ENCODE measurements at regions not wholly inside any gene's neighbourhood (a gene's known extent, or its start where the extent isn't known, plus 50 kb on each side); places are given as distances from the start of the nearest gene placed in this dataset.
A peak's percentile ranks its signal among the peaks of the same experiment; 100 is the strongest.

- Histone ChIP-seq H3K36me3 (ENCODE audit: control insufficient read depth, insufficient read depth, low read length) (no peaks in the 10 kb centered on the region), H3K27me3 (ENCODE audit: control insufficient read depth, insufficient read depth, low read length) (no peaks in the 10 kb centered on the region), H3K4me3 (ENCODE audit: low read length) (no peak overlapping the region), H3K27ac (ENCODE audit: low read length) (no peak overlapping the region), H3K9me3 (replicated peaks; ENCODE audit: control insufficient read depth, low read depth, low read length) (no peaks in the 10 kb centered on the region), H3K4me1 (ENCODE audit: control insufficient read depth, insufficient read depth, low read length) (no peaks in the 10 kb centered on the region)
- DNase-seq: no peak
- no CpG with 5 or more reads among the region's 1 CpG for WGBS (ENCODE audit: insufficient coverage)
Measured at GRCh38 chr9:84499969-84500582, 159.5 kb upstream of the SLC28A3 start.

- DNase-seq: peak; percentile 72
- 23% methylated on average over 2 of the region's 3 CpGs for WGBS (ENCODE audit: insufficient coverage)
Measured at GRCh38 chr9:84500826-84501225, 160.3 kb upstream of the SLC28A3 start.

GRCh38 chr9:84501587-84501986, 161.0 kb upstream of the SLC28A3 start:
- DNase-seq: peak; percentile 30
- H3K27ac ChIP-seq (ENCODE audit: low read length): no peak overlapping the region
- no peaks in the 10 kb centered on the region for H3K4me1 ChIP-seq (ENCODE audit: control insufficient read depth, insufficient read depth, low read length)
- H3K4me3 ChIP-seq (ENCODE audit: low read length): no peak overlapping the region
- H3K9me3 ChIP-seq (replicated peaks; ENCODE audit: control insufficient read depth, low read depth, low read length): peaks cover 5% of the 10 kb centered on the region
- H3K36me3 ChIP-seq (ENCODE audit: control insufficient read depth, insufficient read depth, low read length): no peaks in the 10 kb centered on the region
- H3K27me3 ChIP-seq (ENCODE audit: control insufficient read depth, insufficient read depth, low read length): no peaks in the 10 kb centered on the region

More at GRCh38 chr9:84500826-84501225, 160.3 kb upstream of the SLC28A3 start:
- no peak overlapping the region for H3K27ac ChIP-seq (ENCODE audit: low read length)
- H3K36me3 ChIP-seq (ENCODE audit: control insufficient read depth, insufficient read depth, low read length): no peaks in the 10 kb centered on the region
- no peaks in the 10 kb centered on the region for H3K9me3 ChIP-seq (replicated peaks; ENCODE audit: control insufficient read depth, low read depth, low read length)
- H3K4me1 ChIP-seq (ENCODE audit: control insufficient read depth, insufficient read depth, low read length): no peaks in the 10 kb centered on the region
- H3K4me3 ChIP-seq (ENCODE audit: low read length): no peak overlapping the region
- H3K27me3 ChIP-seq (ENCODE audit: control insufficient read depth, insufficient read depth, low read length): no peaks in the 10 kb centered on the region

GRCh38 chr9:84502066-84502465, 161.5 kb upstream of the SLC28A3 start:
- no peak overlapping the region for H3K4me3 ChIP-seq (ENCODE audit: low read length)
- no peaks in the 10 kb centered on the region for H3K36me3 ChIP-seq (ENCODE audit: control insufficient read depth, insufficient read depth, low read length)
- no peak overlapping the region for H3K27ac ChIP-seq (ENCODE audit: low read length)
- H3K9me3 ChIP-seq (replicated peaks; ENCODE audit: control insufficient read depth, low read depth, low read length): peaks cover 9% of the 10 kb centered on the region
- peak; percentile 65 for DNase-seq
- no peaks in the 10 kb centered on the region for H3K4me1 ChIP-seq (ENCODE audit: control insufficient read depth, insufficient read depth, low read length)
- no peaks in the 10 kb centered on the region for H3K27me3 ChIP-seq (ENCODE audit: control insufficient read depth, insufficient read depth, low read length)

GRCh38 chr9:84504360-84504759, 163.8 kb upstream of the SLC28A3 start:
- H3K36me3 ChIP-seq (ENCODE audit: control insufficient read depth, insufficient read depth, low read length): no peaks in the 10 kb centered on the region
- H3K4me3 ChIP-seq (ENCODE audit: low read length): no peak overlapping the region
- peaks cover 11% of the 10 kb centered on the region for H3K9me3 ChIP-seq (replicated peaks; ENCODE audit: control insufficient read depth, low read depth, low read length)
- DNase-seq: peak; percentile 22
- H3K27me3 ChIP-seq (ENCODE audit: control insufficient read depth, insufficient read depth, low read length): no peaks in the 10 kb centered on the region
- H3K4me1 ChIP-seq (ENCODE audit: control insufficient read depth, insufficient read depth, low read length): no peaks in the 10 kb centered on the region
- WGBS (ENCODE audit: insufficient coverage): 62% methylated on average over 2 of the region's 2 CpGs
- H3K27ac ChIP-seq (ENCODE audit: low read length): no peak overlapping the region

- no peak for DNase-seq
- H3K4me3 ChIP-seq (ENCODE audit: low read length): no peak overlapping the region
- H3K27ac ChIP-seq (ENCODE audit: low read length): no peak overlapping the region
- H3K4me1 ChIP-seq (ENCODE audit: control insufficient read depth, insufficient read depth, low read length): no peaks in the 10 kb centered on the region
- H3K36me3 ChIP-seq (ENCODE audit: control insufficient read depth, insufficient read depth, low read length): no peaks in the 10 kb centered on the region
- WGBS (ENCODE audit: insufficient coverage): no CpG with 5 or more reads among the region's 2 CpGs
- H3K27me3 ChIP-seq (ENCODE audit: control insufficient read depth, insufficient read depth, low read length): no peaks in the 10 kb centered on the region
- H3K9me3 ChIP-seq (replicated peaks; ENCODE audit: control insufficient read depth, low read depth, low read length): peaks cover 5% of the 10 kb centered on the region
Measured at GRCh38 chr9:84511651-84512050, 157.9 kb upstream of the NTRK2 start.

GRCh38 chr9:84512493-84512892, 157.0 kb upstream of the NTRK2 start:
- Histone ChIP-seq H3K4me3 (ENCODE audit: low read length) (no peak overlapping the region), H3K27ac (ENCODE audit: low read length) (no peak overlapping the region), H3K4me1 (ENCODE audit: control insufficient read depth, insufficient read depth, low read length) (no peaks in the 10 kb centered on the region), H3K27me3 (ENCODE audit: control insufficient read depth, insufficient read depth, low read length) (no peaks in the 10 kb centered on the region), H3K9me3 (replicated peaks; ENCODE audit: control insufficient read depth, low read depth, low read length) (no peaks in the 10 kb centered on the region), H3K36me3 (ENCODE audit: control insufficient read depth, insufficient read depth, low read length) (no peaks in the 10 kb centered on the region)
- 67% methylated on average over 2 of the region's 2 CpGs for WGBS (ENCODE audit: insufficient coverage)
- DNase-seq: no peak

- no peak for DNase-seq
- H3K27ac ChIP-seq (ENCODE audit: low read length): no peak overlapping the region
- H3K4me3 ChIP-seq (ENCODE audit: low read length): no peak overlapping the region
- H3K36me3 ChIP-seq (ENCODE audit: control insufficient read depth, insufficient read depth, low read length): no peaks in the 10 kb centered on the region
- no CpG with 5 or more reads among the region's 1 CpG for WGBS (ENCODE audit: insufficient coverage)
- no peaks in the 10 kb centered on the region for H3K27me3 ChIP-seq (ENCODE audit: control insufficient read depth, insufficient read depth, low read length)
- peaks cover 2% of the 10 kb centered on the region for H3K9me3 ChIP-seq (replicated peaks; ENCODE audit: control insufficient read depth, low read depth, low read length)
- no peaks in the 10 kb centered on the region for H3K4me1 ChIP-seq (ENCODE audit: control insufficient read depth, insufficient read depth, low read length)
Measured at GRCh38 chr9:84513473-84513872, 156.1 kb upstream of the NTRK2 start.

GRCh38 chr9:84513979-84514378, 155.6 kb upstream of the NTRK2 start:
- DNase-seq: no peak
- H3K4me1 ChIP-seq (ENCODE audit: control insufficient read depth, insufficient read depth, low read length): no peaks in the 10 kb centered on the region
- no peaks in the 10 kb centered on the region for H3K27me3 ChIP-seq (ENCODE audit: control insufficient read depth, insufficient read depth, low read length)
- no CpG with 5 or more reads among the region's 2 CpGs for WGBS (ENCODE audit: insufficient coverage)
- no peaks in the 10 kb centered on the region for H3K36me3 ChIP-seq (ENCODE audit: control insufficient read depth, insufficient read depth, low read length)
- H3K4me3 ChIP-seq (ENCODE audit: low read length): no peak overlapping the region
- peaks cover 2% of the 10 kb centered on the region for H3K9me3 ChIP-seq (replicated peaks; ENCODE audit: control insufficient read depth, low read depth, low read length)
- H3K27ac ChIP-seq (ENCODE audit: low read length): no peak overlapping the region

GRCh38 chr9:84514421-84514820, 155.1 kb upstream of the NTRK2 start:
- H3K36me3 ChIP-seq (ENCODE audit: control insufficient read depth, insufficient read depth, low read length): no peaks in the 10 kb centered on the region
- peaks cover 2% of the 10 kb centered on the region for H3K9me3 ChIP-seq (replicated peaks; ENCODE audit: control insufficient read depth, low read depth, low read length)
- no peak overlapping the region for H3K4me3 ChIP-seq (ENCODE audit: low read length)
- no CpG with 5 or more reads among the region's 5 CpGs for WGBS (ENCODE audit: insufficient coverage)
- H3K27ac ChIP-seq (ENCODE audit: low read length): no peak overlapping the region
- no peaks in the 10 kb centered on the region for H3K27me3 ChIP-seq (ENCODE audit: control insufficient read depth, insufficient read depth, low read length)
- DNase-seq: no peak
- H3K4me1 ChIP-seq (ENCODE audit: control insufficient read depth, insufficient read depth, low read length): no peaks in the 10 kb centered on the region

GRCh38 chr9:84517026-84517425, 152.5 kb upstream of the NTRK2 start:
- no peak overlapping the region for H3K4me3 ChIP-seq (ENCODE audit: low read length)
- no peak overlapping the region for H3K27ac ChIP-seq (ENCODE audit: low read length)
- no peaks in the 10 kb centered on the region for H3K36me3 ChIP-seq (ENCODE audit: control insufficient read depth, insufficient read depth, low read length)
- H3K27me3 ChIP-seq (ENCODE audit: control insufficient read depth, insufficient read depth, low read length): no peaks in the 10 kb centered on the region
- no CpG with 5 or more reads among the region's 5 CpGs for WGBS (ENCODE audit: insufficient coverage)
- peaks cover 2% of the 10 kb centered on the region for H3K9me3 ChIP-seq (replicated peaks; ENCODE audit: control insufficient read depth, low read depth, low read length)
- H3K4me1 ChIP-seq (ENCODE audit: control insufficient read depth, insufficient read depth, low read length): no peaks in the 10 kb centered on the region
- no peak for DNase-seq

Data from muscle of leg (tissue), 3 donors.